GM12875 (cell line): ENCODE measurements at regions not wholly inside any gene's neighbourhood (a gene's known extent, or its start where the extent isn't known, plus 50 kb on each side); places are given as distances from the start of the nearest gene placed in this dataset.

Experiments
- H3K4me3 ChIP-seq: one replicate; pipeline ENCODE4 v1.5.1; 2011; ENCODE audit warnings: low read depth, low read length, control low read depth
- TF ChIP-seq, protein P1 (sequence below): IDR thresholded peaks from 2 replicates; pipeline ENCODE4 v1.5.1; 2011; ENCODE audit warnings: low read depth, mild to moderate bottlenecking, control low read depth, inconsistent platforms, low read length, moderate library complexity, borderline replicate concordance; ENCODE audit not compliant: insufficient read depth

DNA sequence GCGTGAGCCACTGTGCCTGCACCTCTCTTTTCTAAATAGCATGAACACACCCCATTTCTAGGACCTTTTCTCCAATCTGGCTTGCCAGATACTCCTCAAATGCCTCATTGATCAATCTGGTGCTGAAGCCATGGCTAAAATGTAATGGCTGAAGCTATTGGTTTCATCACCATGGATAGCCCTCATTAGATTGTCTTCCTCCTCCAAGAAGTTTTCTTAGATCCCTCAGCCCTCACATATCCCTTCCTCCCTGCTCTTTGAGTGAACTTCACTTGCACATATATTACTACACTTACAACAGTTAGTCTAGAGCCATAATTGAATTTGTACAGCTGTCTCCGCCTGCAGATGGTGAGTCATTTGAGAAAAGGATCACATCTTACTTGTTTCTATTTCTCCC, 77.9 kb upstream of the TOX3 start:
- H3K4me3 ChIP-seq, result no peak overlapping the region
- TF ChIP-seq, protein P1, sequence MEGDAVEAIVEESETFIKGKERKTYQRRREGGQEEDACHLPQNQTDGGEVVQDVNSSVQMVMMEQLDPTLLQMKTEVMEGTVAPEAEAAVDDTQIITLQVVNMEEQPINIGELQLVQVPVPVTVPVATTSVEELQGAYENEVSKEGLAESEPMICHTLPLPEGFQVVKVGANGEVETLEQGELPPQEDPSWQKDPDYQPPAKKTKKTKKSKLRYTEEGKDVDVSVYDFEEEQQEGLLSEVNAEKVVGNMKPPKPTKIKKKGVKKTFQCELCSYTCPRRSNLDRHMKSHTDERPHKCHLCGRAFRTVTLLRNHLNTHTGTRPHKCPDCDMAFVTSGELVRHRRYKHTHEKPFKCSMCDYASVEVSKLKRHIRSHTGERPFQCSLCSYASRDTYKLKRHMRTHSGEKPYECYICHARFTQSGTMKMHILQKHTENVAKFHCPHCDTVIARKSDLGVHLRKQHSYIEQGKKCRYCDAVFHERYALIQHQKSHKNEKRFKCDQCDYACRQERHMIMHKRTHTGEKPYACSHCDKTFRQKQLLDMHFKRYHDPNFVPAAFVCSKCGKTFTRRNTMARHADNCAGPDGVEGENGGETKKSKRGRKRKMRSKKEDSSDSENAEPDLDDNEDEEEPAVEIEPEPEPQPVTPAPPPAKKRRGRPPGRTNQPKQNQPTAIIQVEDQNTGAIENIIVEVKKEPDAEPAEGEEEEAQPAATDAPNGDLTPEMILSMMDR, result no peak

DNA sequence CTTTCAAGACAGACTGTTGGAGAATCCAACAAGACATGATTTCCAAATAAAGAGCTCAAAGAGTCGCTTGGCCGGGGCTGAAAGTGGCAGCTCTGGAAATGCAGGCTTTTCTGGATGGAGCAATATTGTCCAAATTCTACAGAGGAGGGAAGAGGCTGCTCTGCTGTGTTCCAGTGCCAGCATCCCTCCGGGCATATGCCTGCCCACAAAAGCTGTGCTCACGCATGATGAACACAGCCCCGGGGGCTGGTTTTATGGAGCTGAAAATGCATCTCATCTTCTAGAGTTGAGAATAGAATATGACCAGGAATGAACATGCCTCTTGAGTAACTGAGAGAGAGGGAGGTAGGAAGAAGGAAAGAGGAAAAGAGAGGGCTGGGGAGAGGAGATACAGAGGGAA, 74.7 kb upstream of the TOX3 start:
- TF ChIP-seq, protein P1, result no peak
- no peak overlapping the region for H3K4me3 ChIP-seq

DNA sequence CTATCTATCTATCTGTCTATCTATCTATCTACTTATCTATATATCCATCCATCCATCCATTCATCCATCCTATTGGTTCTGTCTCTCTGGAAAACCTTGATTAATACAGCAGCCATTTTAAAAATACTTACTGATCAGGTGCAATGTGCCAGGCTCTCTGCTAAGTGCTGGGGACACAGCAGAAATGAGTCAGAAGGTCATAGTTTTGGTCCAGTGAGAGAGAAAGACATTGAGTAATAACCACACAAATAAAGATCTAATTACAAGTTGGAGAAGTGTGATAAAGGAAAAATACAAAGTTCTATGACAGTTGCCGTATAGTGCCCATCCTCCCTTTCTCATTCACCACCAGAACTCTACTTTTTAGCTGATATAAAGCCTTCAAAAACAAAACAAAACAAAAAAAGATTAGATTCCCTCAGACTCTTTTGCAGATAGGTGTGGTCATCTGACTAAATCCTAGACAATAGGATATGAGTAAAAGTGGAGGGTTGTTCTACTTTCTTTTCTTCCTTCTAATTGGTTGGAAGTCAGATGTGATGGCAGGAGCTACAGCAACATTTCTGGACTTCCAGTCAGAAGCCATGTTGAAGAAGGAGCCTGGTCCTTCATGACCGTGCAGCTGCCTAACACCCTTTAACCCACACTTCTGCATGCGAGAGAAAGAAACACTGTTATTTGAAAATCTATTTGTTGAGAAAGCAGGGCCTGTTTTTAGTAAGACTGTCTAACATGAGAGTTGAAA, 72.0 kb upstream of the TOX3 start:
- no peak overlapping the region for H3K4me3 ChIP-seq
- TF ChIP-seq, protein P1, result no peak

DNA sequence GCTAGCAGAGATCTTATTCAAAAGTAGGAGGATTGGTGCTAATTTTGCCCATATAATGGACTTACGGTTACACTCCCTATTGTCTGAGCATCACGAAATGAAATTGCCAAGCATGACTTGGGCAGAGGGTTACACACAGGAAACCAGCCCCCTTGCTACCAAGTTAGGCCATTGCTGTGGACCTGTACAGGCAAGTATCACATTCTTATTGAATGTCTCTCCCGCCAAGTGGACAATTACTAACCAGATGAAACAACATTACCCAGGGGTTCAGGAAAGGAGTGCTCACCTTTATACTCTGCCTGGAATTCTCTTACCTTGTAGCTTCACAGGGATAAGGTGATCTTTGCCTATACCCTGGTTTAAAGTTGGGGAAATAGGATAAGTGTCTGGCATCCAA, 70.6 kb upstream of the TOX3 start:
- H3K4me3 ChIP-seq, result no peak overlapping the region
- TF ChIP-seq, protein P1, result no peak

DNA sequence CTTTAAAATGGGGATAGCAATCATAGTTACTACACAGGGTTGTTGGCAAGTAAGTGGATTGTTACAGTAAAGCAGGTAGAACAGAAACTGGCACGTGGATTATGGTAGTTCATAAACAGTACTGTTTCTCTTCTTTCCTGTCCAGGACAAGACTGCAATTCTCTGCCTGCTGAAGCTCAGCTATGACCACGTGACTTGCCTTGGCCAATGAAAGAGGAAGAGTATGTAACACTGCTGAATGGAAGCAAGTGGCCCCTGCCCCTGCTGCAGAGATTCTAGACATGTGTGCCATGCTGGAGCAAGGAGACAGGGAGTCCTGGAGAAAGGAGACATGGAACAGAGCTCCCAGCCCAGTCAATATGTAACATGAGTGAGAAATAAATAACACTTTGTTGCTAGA, 66.6 kb upstream of the TOX3 start:
- TF ChIP-seq, protein P1, result no peak
- no peak overlapping the region for H3K4me3 ChIP-seq

DNA sequence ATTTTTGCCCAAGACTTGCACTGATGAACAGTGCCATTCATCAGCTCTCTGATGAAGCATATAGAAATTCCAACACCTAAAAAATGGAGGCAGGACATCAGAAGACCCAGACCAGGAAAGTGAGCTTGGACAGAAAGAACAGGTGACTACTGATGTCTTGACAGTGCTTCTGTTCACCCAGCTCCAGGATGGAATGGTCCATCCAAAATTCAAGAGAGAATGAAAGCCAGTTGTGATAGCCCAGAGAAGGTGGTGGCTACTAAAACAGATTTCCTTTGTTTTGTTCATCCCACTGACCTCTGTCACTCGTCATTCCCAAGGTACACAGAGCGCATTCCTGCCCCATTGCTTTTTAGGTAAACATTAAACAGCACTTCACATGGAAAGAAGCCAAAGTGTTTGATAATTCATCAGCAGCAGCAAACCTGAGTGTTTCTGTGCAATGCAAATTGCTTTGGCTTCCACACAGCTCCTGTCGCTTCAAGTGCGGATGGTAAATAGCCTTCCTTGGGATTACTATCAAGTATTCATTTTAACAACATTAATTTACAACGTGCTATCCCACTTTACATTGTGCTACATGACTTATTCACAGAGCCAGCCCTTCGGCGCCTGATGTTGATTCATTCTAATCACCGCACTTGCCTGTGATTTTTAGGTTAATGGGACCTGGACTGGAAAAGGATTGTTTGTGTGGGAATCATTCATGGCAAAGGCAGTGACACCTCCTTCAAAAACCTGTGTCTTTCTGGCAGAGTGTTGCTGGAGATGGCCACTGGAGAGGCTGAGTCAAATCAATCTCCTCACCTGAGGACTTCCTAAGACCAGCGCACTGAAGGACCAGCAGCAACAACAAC, 65.1 kb upstream of the TOX3 start:
- H3K4me3 ChIP-seq, result no peak overlapping the region
- TF ChIP-seq, protein P1, result no peak
